ENCODE measurements at regions not wholly inside any gene's neighbourhood (a gene's known extent, or its start where the extent isn't known, plus 50 kb on each side); places are given as distances from the start of the nearest gene placed in this dataset.

DNA sequence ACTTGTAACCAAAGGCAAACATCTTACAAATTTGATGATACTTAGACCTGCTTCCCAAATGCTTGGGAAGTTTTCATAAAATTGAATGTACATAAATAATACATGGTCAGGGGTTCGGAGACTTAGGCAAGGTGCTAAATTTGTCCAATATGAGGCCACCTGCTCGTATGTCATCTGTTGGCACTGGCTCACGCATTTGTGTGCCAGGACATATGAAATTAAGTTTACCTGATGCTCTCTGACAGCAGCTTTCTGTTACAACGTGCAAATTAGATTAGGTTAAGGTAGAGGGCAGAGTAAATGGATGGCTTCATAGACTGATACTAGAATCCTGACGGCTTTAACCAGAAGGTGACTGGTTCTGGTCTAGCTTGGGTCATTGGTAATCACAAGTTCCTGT, 970.3 kb upstream of the RBFOX1 start:
- TF ChIP-seq ZFP30 (CRISPR knock-in tag; IDR thresholded peaks at IDR 0.05) (no peak), ESRRG (CRISPR knock-in tag; IDR thresholded peaks at IDR 0.05) (no peak), ZFP3 (CRISPR knock-in tag; IDR thresholded peaks at IDR 0.05) (no peak), SNAI2 (CRISPR knock-in tag; IDR thresholded peaks at IDR 0.05) (no peak), ISL1 (CRISPR knock-in tag; IDR thresholded peaks at IDR 0.05) (no peak), BACH2 (CRISPR knock-in tag; IDR thresholded peaks at IDR 0.05; ENCODE audit: borderline replicate concordance) (no peak), OSR1 (CRISPR knock-in tag; IDR thresholded peaks at IDR 0.05) (no peak), ZNF8 (CRISPR knock-in tag; IDR thresholded peaks at IDR 0.05) (no peak), ZNF70 (CRISPR knock-in tag; IDR thresholded peaks at IDR 0.05) (no peak), PPARA (CRISPR knock-in tag; IDR thresholded peaks at IDR 0.05; ENCODE audit: borderline replicate concordance) (no peak), GLIS3 (CRISPR knock-in tag; IDR thresholded peaks at IDR 0.05) (no peak)
- TF ChIP-seq, protein P1, sequence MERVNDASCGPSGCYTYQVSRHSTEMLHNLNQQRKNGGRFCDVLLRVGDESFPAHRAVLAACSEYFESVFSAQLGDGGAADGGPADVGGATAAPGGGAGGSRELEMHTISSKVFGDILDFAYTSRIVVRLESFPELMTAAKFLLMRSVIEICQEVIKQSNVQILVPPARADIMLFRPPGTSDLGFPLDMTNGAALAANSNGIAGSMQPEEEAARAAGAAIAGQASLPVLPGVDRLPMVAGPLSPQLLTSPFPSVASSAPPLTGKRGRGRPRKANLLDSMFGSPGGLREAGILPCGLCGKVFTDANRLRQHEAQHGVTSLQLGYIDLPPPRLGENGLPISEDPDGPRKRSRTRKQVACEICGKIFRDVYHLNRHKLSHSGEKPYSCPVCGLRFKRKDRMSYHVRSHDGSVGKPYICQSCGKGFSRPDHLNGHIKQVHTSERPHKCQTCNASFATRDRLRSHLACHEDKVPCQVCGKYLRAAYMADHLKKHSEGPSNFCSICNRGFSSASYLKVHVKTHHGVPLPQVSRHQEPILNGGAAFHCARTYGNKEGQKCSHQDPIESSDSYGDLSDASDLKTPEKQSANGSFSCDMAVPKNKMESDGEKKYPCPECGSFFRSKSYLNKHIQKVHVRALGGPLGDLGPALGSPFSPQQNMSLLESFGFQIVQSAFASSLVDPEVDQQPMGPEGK (CRISPR knock-in tag; IDR thresholded peaks at IDR 0.05; ENCODE audit: borderline replicate concordance): no peak
- TF ChIP-seq, protein P2, sequence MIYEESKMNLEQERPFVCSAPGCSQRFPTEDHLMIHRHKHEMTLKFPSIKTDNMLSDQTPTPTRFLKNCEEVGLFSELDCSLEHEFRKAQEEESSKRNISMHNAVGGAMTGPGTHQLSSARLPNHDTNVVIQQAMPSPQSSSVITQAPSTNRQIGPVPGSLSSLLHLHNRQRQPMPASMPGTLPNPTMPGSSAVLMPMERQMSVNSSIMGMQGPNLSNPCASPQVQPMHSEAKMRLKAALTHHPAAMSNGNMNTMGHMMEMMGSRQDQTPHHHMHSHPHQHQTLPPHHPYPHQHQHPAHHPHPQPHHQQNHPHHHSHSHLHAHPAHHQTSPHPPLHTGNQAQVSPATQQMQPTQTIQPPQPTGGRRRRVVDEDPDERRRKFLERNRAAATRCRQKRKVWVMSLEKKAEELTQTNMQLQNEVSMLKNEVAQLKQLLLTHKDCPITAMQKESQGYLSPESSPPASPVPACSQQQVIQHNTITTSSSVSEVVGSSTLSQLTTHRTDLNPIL (CRISPR knock-in tag; IDR thresholded peaks at IDR 0.05; ENCODE audit: low read depth): no peak
- TF ChIP-seq, protein P3, sequence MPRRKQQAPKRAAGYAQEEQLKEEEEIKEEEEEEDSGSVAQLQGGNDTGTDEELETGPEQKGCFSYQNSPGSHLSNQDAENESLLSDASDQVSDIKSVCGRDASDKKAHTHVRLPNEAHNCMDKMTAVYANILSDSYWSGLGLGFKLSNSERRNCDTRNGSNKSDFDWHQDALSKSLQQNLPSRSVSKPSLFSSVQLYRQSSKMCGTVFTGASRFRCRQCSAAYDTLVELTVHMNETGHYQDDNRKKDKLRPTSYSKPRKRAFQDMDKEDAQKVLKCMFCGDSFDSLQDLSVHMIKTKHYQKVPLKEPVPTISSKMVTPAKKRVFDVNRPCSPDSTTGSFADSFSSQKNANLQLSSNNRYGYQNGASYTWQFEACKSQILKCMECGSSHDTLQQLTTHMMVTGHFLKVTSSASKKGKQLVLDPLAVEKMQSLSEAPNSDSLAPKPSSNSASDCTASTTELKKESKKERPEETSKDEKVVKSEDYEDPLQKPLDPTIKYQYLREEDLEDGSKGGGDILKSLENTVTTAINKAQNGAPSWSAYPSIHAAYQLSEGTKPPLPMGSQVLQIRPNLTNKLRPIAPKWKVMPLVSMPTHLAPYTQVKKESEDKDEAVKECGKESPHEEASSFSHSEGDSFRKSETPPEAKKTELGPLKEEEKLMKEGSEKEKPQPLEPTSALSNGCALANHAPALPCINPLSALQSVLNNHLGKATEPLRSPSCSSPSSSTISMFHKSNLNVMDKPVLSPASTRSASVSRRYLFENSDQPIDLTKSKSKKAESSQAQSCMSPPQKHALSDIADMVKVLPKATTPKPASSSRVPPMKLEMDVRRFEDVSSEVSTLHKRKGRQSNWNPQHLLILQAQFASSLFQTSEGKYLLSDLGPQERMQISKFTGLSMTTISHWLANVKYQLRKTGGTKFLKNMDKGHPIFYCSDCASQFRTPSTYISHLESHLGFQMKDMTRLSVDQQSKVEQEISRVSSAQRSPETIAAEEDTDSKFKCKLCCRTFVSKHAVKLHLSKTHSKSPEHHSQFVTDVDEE (CRISPR knock-in tag; IDR thresholded peaks at IDR 0.05): no peak
- ATAC-seq: no peak

DNA sequence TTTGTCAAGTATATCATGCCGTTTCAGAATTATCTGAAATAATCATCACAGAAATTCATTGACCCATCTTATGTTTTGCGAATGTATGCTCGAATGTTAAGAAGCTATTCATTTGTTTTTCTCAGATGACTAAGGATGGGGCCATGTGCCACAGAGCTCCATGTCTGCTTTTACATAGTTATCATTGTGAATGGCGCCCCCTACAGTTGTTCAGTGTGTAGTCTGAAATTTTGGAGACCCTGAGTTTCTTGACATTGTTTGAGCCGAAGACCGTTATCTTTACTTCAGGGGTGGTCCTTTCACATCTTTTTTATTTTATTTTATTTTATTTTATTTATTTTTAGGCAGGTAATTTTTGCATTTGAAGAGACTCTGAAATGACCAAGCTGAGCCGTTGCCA, 972.0 kb upstream of the RBFOX1 start:
- no peak for ATAC-seq
- no peak for TF ChIP-seq ESRRG (CRISPR knock-in tag; IDR thresholded peaks at IDR 0.05)
- TF ChIP-seq, protein P3 (CRISPR knock-in tag; IDR thresholded peaks at IDR 0.05): no peak
- TF ChIP-seq, protein P1 (CRISPR knock-in tag; IDR thresholded peaks at IDR 0.05; ENCODE audit: borderline replicate concordance): no peak
- no peak for TF ChIP-seq ZNF8 (CRISPR knock-in tag; IDR thresholded peaks at IDR 0.05)
- no peak for TF ChIP-seq PPARA (CRISPR knock-in tag; IDR thresholded peaks at IDR 0.05; ENCODE audit: borderline replicate concordance)
- TF ChIP-seq ZNF70 (CRISPR knock-in tag; IDR thresholded peaks at IDR 0.05): no peak
- TF ChIP-seq BACH2 (CRISPR knock-in tag; IDR thresholded peaks at IDR 0.05; ENCODE audit: borderline replicate concordance): no peak
- TF ChIP-seq, protein P2 (CRISPR knock-in tag; IDR thresholded peaks at IDR 0.05; ENCODE audit: low read depth): no peak
- TF ChIP-seq ARNTL (CRISPR knock-in tag; IDR thresholded peaks at IDR 0.05; ENCODE audit: borderline replicate concordance, low read depth): no peak
- no peak for TF ChIP-seq CSRNP3 (CRISPR knock-in tag; IDR thresholded peaks at IDR 0.05)

All from SK-N-SH treated with all-trans-retinoic acid at 6 μM for 48 hours (cell line).